ENCODE measurements at regions not wholly inside any gene's neighbourhood (a gene's known extent, or its start where the extent isn't known, plus 50 kb on each side); places are given as distances from the start of the nearest gene placed in this dataset.

GRCh38 chr6:50211582-50211981, 161.9 kb upstream of the DEFB112 start:
- TF ChIP-seq CTCF (IDR thresholded peaks at IDR 0.05; ENCODE audit: low read depth, low read length) (no peak), EZH2phosphoT487 (IDR thresholded peaks at IDR 0.05; ENCODE audit: low read depth) (no peak)
